Stimulated activated CD4-positive, alpha-beta T cell treated with anti-CD3 and anti-CD28 coated beads, Interleukin-2, amount 100 ng/mL, for 4 hours (primary cell): ENCODE measurements at regions not wholly inside any gene's neighbourhood (a gene's known extent, or its start where the extent isn't known, plus 50 kb on each side); places are given as distances from the start of the nearest gene placed in this dataset.

Source experiments
- DNase-seq: peaks from one replicate; pipeline ENCODE4 v3.0.0-alpha.2; 2020; ENCODE audit warnings: low read depth

DNA sequence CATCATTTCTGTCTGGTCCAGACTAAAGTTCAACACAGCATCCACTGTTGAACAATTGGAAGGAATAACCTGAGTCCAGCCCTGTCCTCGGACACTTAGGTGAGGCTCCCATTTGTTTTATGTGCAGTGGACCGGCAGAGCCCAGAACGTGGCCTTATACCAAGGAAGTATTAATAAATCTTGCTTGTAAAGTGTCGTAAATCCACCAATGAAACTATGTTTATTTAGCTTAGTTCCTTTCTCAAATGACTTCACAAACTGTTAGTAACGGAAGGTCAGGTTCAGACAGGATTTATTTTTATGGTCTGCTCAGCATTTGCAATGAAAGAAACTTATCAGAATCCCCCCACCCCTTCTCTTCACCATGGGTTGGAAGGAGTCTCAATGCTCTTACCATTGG is 149.5 kb downstream of the PCSK1 start:
- DNase-seq: no peak

DNA sequence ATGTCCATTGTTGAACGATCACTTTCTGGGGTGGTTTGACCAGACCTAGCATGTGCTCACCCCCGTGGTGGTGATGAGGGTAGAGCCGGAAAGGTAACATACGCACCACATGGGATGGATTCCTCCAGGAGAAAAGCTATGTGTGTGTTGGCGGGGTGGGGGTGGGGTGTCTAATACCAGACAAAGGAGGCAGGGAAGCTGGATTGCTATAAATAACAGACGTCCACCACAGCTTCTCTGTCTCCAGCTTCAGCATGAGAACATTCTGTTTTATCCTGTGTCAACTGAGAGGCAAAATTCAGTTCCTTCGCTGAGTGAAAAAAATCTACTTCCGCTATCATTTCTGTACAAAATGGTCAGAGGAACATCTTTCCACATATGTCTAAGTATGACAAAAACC is 151.0 kb downstream of the PCSK1 start:
- no peak for DNase-seq

- DNase-seq: no peak
These were observed 152.1 kb downstream of the PCSK1 start for GRCh38 chr5:96280946-96281393.

DNA sequence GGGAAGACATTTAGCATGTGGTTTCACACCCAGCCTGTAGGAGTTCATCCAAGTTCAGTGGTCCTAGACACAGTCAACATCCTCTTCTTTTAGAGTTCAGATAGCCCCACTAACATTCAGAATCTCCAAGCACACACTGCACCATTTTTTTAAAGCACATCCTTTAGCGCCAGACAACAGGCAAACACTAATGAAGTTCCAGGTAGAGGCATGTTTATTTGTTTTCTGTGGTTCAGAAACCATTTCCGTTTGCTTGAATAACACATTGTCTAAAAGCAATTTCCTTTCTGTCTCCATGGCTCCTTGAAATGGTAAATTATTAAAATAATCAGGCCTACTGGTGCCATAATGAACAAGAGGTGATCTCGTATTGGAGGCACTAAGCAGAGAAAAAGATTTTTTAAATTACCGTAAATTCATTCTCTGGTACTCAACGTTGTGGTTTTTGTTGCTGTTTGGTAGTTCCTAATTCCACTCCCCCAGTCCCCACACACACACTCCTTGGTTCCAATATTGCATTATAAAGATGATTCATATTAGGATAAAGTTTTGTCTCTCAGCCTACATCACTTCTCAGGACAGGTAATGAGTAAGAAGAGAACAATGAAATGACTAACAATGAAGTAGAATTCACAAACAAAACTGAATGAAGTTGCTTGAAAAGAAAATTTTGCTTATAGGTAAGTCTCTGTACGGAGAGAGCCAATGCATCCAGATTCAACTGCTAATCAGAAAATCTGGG is 153.1 kb downstream of the PCSK1 start:
- no peak for DNase-seq

DNA sequence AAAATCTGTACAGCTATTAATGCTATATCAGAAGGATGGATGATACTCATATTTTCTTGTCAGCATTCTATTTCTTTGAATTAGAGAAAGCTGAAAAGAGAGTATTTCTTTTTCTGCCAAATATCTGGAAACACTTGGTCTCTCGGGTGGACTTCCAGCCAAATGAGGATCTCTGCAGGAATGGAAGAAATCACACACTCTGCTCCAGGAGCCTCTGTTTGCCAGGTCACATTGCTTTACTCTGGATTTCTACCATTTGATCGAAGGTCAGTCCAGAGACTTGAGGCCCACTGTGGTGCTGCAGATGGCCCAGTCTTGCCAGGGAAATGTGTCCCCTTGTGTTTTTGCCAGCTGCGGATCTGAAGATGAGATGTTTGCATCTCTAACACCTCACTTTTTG is 154.1 kb downstream of the PCSK1 start:
- no peak for DNase-seq

DNA sequence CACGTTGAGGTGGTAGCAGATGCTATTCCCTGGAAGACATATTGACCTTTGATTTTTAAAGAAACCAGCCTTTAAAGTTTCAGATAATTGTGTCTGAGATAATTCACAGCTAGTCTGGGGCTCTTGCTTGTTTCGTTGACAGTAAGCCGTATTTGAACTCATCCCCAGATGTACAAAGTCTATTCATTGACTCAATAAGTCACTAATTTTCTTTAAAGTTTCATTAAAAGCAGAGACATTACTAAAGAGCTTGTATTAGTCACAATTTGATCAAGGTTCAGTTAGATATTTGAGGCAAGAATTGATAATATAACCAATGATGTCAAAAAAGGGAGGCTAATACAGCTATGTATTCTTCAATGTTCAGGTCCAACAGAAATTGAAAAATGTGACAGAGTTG is 158.0 kb downstream of the PCSK1 start:
- no peak for DNase-seq

DNA sequence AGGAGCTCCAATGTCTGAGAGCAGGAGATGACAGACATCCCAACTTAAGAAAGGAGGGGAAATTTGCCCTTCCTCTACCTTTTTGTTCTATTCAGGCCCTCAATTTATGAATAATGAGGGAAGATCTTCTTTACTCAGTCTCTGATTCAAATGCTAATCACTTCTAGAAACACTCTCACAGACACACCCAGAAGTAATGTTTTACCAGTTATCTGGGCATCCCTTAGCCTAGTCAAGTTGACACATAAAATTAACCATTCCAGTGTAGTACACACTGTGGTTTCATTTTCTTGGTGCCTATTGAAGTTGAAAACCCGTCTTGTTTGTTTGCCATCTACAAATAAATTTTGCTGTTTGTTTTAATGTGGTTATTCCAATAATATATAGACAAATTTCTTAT is 167.6 kb downstream of the PCSK1 start:
- DNase-seq: no peak

DNA sequence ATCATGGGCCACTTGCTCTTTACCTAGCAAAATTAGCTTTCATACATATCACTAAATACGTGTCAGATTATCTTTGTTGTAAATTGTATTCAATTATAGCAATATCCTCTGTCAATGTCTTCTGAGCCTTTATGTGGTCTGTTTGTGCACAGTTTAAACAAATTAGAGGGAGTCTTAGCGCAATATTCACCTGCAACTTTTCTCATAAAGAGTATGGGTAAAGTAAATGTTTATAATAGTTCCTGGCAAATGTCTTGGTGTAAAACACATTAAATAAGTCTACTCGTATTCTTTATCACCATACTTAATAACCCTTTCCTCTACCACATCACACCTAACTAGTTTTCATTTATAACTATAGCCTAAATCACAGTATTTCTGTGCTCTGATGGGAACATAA is 169.0 kb downstream of the PCSK1 start:
- no peak for DNase-seq

- no peak for DNase-seq
These were observed 170.9 kb downstream of the PCSK1 start for GRCh38 chr5:96262105-96262504.

- DNase-seq: no peak
These were observed 173.0 kb downstream of the PCSK1 start for GRCh38 chr5:96260009-96260408.

DNA sequence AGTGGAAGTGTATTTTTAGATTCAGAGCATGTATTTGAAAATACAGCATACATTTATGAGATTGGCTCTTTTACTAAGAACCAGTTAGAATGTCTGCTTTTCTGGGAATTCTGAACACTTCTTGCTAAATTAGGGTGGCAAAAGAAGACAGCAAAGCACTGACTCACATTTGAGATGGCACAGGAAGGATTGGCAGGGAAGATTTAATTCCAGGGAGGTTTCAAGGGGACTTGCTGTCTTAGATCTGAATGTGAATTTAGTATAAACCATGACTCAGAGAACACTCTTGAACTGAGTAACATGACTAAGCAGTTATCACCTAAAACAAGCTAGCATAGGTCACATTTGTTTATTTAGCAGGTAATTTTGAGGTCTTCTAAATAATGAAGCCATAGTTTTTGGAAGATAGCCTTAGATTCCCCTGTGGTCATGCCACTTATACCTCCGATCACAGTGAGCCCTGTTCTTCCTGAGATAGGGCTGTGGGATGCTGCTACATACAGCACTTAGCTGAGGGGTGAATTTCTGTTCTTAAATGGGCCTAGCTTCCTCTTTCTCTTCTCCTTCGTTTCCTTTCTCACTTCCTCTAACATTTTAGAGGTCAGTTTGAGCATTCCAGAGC is 173.8 kb downstream of the PCSK1 start:
- DNase-seq: no peak

GRCh38 chr5:96258692-96259091 is 174.4 kb downstream of the PCSK1 start:
- no peak for DNase-seq

- DNase-seq: no peak
These were observed 175.1 kb downstream of the PCSK1 start for GRCh38 chr5:96257904-96258303.

GRCh38 chr5:96256795-96257470 is 176.1 kb downstream of the PCSK1 start:
- no peak for DNase-seq

DNA sequence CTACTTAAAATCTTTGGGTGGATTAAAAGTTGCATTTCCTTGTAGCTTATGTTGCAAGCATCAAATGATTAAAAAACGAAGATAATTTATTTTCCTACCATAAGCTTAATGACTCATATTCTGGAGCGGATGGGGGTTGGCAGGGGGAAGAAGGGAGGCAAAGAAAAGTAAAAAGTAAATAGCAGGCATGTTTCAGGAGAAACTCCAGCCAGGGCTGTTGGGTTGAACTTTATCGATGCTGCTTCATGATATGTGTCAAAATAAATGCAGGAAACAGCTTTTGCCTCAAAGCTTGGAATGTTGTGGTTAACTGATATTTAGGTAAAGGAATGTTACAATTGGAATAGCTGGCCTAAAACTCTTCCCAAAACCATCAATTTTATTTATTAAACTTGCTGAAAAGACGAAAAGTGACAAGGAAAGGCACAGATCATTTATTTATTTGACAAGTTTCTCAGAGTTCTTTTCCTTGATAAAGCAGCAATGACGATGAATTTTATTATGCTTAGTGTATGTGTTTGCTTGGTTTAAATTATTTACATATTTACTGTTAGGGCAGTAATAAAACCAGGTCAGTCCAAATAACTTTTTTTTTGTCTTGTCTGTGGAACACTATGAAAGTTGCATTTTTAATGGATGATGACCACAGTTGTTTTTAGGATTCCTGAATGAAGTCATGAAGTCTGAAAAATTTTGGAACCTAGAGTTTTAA is 177.9 kb downstream of the PCSK1 start:
- no peak for DNase-seq

GRCh38 chr5:96253140-96253539 is 179.9 kb downstream of the PCSK1 start:
- DNase-seq: no peak

DNA sequence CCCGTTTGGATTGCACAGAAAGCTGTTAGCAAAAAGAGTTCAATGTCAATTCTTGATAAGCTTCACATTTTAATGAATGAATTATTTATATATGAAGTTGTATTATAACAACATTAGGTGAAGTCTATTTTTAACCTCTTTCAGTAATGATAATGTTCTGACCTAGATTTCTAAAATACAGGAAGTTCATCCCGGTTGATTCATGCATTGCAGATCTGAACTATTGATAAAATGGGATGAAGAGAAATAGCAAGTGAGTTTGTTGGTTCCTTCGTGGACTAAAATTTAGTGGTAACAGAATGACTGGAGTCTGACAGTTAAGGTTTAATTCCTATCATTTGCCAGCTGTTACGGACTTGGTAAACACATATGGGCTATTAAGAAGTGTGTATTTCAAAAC is 180.5 kb downstream of the PCSK1 start:
- DNase-seq: no peak

GRCh38 chr5:96250782-96251181 is 182.3 kb downstream of the PCSK1 start:
- DNase-seq: no peak

DNA sequence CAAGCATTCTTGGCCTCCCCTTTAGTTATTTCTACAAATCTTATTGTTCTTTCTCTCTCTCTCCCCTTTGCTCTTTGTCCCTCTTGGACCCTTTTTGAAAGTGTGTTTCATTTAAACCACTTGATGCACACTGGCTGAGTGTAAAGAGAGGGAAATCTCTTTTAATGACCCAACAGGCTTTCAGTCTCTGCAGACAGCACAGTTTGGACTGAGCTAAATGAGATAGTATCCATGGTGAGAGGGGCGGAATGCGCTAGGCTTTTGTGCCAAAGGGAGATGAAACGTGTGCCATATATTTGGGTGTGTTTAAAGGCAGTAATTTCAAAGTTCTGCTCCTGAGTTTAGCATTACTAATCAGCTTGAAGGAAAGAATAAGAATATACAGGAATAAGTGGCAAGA is 184.9 kb downstream of the PCSK1 start:
- DNase-seq: no peak

DNA sequence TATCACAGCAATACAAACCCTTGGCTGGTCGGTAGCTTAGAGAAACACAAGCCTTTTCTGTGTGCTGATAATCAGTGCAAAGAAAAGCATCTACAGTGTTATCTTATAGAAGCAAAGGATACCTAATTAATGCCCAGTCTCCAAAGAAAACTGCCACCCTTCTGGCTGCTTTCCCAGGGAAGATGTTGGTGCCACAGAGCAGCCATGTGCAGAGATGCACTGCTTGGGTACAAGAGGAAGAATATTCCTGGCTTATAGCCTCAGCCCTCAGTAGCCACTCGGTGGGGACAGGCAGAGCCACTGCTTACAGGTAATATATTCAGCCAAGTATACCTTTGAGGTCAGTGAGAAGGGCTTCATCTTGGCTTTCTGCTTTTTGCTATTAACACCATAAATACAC is 185.3 kb downstream of the PCSK1 start:
- DNase-seq: no peak

DNA sequence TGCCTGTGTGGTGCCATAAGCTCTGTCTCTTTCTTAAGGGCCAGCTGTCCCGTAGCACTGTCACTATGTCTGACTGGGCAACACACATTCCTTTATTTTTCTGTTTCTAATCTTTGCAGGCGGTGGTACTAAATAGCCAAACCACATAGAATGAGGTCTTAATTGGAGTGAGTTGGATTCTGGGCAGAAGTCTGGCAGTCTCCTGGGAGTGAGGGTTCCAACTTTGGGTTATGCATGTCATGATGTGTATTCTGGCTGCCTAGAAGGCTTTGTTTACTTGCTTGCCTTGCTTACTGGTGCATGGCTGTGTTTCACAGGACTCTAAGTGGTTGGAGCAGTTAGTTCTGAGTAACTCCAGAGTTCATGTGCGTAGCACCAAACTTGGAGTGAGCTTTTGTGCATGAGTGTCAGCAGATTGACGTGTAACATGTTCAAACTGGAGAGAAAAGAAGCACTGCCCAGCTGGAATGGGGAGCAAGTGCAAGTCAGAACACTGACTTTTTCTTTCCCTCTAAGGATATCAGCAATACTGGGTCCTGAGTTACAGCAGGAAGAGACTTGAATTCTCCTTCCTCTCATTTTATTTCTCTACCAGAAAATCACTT is 185.8 kb downstream of the PCSK1 start:
- no peak for DNase-seq
